Fibroblast of villous mesenchyme (primary cell): ENCODE measurements at regions not wholly inside any gene's neighbourhood (a gene's known extent, or its start where the extent isn't known, plus 50 kb on each side); places are given as distances from the start of the nearest gene placed in this dataset.

ENCODE experiments used
- DNase-seq: peaks from one replicate; pipeline ENCODE4 v3.0.0-alpha.2; 2010; ENCODE audit warnings: low read depth
- H3K4me3 ChIP-seq: 2 replicates; pipeline ENCODE4 v1.5.1; 2011; ENCODE audit warnings: low read depth, mild to moderate bottlenecking, low read length
- CTCF ChIP-seq: IDR thresholded peaks from 2 replicates; pipeline ENCODE4 v1.5.1; 2012; ENCODE audit warnings: low read depth, mild to moderate bottlenecking, low read length; ENCODE audit not compliant: insufficient read depth

DNA sequence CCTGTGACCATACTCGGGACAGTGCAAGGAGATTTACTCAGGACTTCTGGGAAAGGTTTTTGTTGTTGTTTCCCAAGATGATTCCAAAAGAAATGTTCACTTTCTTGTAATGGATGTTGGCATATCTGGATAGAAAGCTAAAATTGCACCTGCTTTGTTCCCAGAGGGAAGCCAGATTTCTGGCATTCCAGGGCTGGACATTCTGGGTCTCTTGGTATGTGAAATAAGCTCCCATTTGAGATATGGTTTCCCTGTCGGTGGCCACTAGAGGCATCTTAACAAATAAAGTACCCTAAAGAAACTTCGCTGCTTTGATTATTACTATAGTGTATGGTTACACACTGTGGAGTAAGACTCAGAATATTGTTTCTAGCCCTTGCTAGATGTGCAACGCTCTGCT, 737.3 kb downstream of the BRINP1 start:
- no peak for DNase-seq
- TF ChIP-seq CTCF, result no peak
- H3K4me3 ChIP-seq, result no peak overlapping the region

- no peak overlapping the region for H3K4me3 ChIP-seq
- TF ChIP-seq CTCF, result no peak
- DNase-seq, result peak; percentile 36
These were observed 733.8 kb downstream of the BRINP1 start for GRCh38 chr9:118635416-118635815.

DNA sequence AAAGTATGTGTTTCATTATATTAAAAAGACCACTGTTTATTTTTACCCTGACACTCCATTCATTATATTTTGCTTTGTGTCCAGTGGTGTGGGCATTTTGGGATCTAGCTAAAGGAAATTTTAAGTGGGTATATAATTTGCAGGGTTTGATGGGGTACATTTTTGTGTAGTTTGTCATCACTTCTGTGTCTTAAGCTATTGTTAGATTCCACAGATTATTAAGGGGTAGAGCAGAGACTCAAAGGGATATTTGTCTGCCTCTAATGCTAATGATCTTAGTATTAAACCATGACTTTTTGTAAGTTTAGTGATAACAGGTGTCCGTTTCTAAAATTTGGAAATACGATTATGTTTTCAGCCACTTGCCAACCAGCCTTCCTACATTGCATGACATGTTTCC, 731.6 kb downstream of the BRINP1 start:
- no peak overlapping the region for H3K4me3 ChIP-seq
- no peak for TF ChIP-seq CTCF
- DNase-seq, result no peak

DNA sequence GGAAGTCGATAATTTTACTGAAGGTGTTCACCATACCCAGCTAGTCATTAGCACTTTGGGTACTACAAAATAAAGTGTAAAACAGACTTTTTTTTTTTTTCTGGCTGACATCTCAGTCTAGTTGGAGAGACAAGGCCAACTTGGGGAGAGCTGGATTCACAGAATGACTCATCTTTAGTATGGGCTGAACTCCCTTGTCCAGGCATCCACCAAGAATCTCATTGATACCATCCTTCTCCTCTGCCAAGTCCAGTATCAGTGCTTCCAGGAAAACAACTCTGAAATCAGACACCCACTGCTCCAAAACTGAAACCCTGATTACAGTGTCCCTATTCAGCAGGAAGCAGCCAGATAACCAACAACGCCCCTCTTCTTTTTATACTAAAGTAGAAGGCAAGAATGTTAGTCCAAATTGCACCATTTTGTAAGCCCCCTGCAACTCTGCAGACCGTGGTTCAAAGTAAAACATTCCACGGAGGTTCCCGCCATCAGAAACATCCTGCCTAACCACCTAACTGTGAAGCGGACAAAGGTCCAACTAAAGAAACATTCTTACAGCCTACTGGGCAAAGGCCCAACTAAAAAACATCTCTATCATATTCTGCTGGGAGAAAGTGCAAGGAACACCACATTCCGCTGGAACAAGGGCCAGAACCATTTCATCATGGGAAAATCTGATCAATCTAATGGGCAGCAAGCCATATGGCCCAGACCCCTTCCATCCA, 728.2 kb downstream of the BRINP1 start:
- DNase-seq, result no peak
- no peak overlapping the region for H3K4me3 ChIP-seq
- no peak for TF ChIP-seq CTCF

- TF ChIP-seq CTCF, result no peak
- H3K4me3 ChIP-seq, result no peak overlapping the region
- no peak for DNase-seq
These were observed 726.1 kb downstream of the BRINP1 start for GRCh38 chr9:118643118-118643517.

GRCh38 chr9:118644066-118644465, 725.2 kb downstream of the BRINP1 start:
- no peak for DNase-seq
- TF ChIP-seq CTCF, result no peak
- no peak overlapping the region for H3K4me3 ChIP-seq

- H3K4me3 ChIP-seq, result no peak overlapping the region
- TF ChIP-seq CTCF, result no peak
- no peak for DNase-seq
These were observed 721.9 kb downstream of the BRINP1 start for GRCh38 chr9:118647331-118647730.
